NCI-H1105 (cell line): ENCODE measurements at regions not wholly inside any gene's neighbourhood (a gene's known extent, or its start where the extent isn't known, plus 50 kb on each side); places are given as distances from the start of the nearest gene placed in this dataset.

Experiments
- DNase-seq: peaks from one replicate; lab custom pipeline; 2025; lab: John Stamatoyannopoulos, UW

- DNase-seq, result no peak
Observed at GRCh38 chr18:77911971-77912605, 662.4 kb downstream of the GALR1 start.

GRCh38 chr18:77918730-77919129 is 669.1 kb downstream of the GALR1 start:
- DNase-seq, result no peak

GRCh38 chr18:77919923-77920322 is 670.3 kb downstream of the GALR1 start:
- no peak for DNase-seq

GRCh38 chr18:77935342-77935741 is 685.7 kb downstream of the GALR1 start:
- no peak for DNase-seq

- no peak for DNase-seq
Observed at GRCh38 chr18:77940566-77940965, 690.9 kb downstream of the GALR1 start.

- DNase-seq, result no peak
Observed at GRCh38 chr18:77944533-77944932, 694.9 kb downstream of the GALR1 start.

GRCh38 chr18:77948567-77948966 is 698.9 kb downstream of the GALR1 start:
- no peak for DNase-seq

GRCh38 chr18:77949355-77949973 is 699.8 kb downstream of the GALR1 start:
- DNase-seq, result no peak

- DNase-seq, result no peak
Observed at GRCh38 chr18:77959248-77959647, 709.6 kb downstream of the GALR1 start.

- DNase-seq, result no peak
Observed at GRCh38 chr18:77960791-77961410, 711.3 kb downstream of the GALR1 start.

- no peak for DNase-seq
Observed at GRCh38 chr18:77967071-77967470, 717.4 kb downstream of the GALR1 start.

GRCh38 chr18:77967791-77968190 is 718.1 kb downstream of the GALR1 start:
- no peak for DNase-seq

GRCh38 chr18:77969972-77970371 is 720.3 kb downstream of the GALR1 start:
- DNase-seq, result no peak

- DNase-seq, result no peak
Observed at GRCh38 chr18:77970814-77971213, 721.2 kb downstream of the GALR1 start.

GRCh38 chr18:77973745-77974144 is 724.1 kb downstream of the GALR1 start:
- no peak for DNase-seq

GRCh38 chr18:77974329-77974728 is 724.7 kb downstream of the GALR1 start:
- DNase-seq, result no peak

- no peak for DNase-seq
Observed at GRCh38 chr18:77977331-77977730, 727.7 kb downstream of the GALR1 start.

GRCh38 chr18:77980275-77980674 is 730.6 kb downstream of the GALR1 start:
- no peak for DNase-seq

- no peak for DNase-seq
Observed at GRCh38 chr18:77981874-77982273, 732.2 kb downstream of the GALR1 start.

- DNase-seq, result no peak
Observed at GRCh38 chr18:77983270-77983669, 733.6 kb downstream of the GALR1 start.

- DNase-seq, result no peak
Observed at GRCh38 chr18:77984178-77984577, 734.5 kb downstream of the GALR1 start.

GRCh38 chr18:77984833-77985232 is 735.2 kb downstream of the GALR1 start:
- DNase-seq, result no peak

GRCh38 chr18:77985526-77986281 is 736.1 kb downstream of the GALR1 start:
- DNase-seq, result no peak
